Activated CD4-positive, alpha-beta T cell treated with anti-CD3 and anti-CD28 coated beads, Interleukin-2, amount 50 U/mL, for 1 hour (primary cell): ENCODE measurements at regions not wholly inside any gene's neighbourhood (a gene's known extent, or its start where the extent isn't known, plus 50 kb on each side); places are given as distances from the start of the nearest gene placed in this dataset.
"Not testable (repeated sequence)": the region's sequence is repeated elsewhere in the genome, so short reads cannot be mapped to it uniquely, and the experiment has no call there.

Experiments
- DNase-seq: peaks from one replicate; pipeline ENCODE4 v3.0.0-alpha.2; 2020

DNA sequence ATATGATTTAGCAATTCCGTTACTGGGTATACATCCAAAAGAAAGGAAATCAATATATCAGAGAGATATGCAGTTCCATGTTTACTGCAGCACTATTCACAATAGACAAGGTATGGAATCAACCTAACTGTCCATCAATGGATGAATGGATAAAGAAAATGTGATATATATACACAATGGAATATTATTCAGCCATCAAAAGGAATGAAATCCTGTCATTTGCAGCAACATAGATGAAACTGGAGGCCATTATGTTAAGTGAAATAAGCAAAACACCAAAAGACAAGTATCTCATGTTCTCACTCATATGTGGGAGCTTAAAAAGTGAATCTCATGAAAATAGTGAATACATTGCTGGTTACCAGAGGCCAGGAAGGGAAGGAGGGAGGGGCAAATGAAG is 390.8 kb downstream of the ZFHX3 start:
- DNase-seq: no peak

GRCh38 chr16:72654535-72654934 is 393.4 kb downstream of the ZFHX3 start:
- DNase-seq: no peak

- no peak for DNase-seq
These were observed 398.5 kb downstream of the ZFHX3 start for GRCh38 chr16:72649254-72649944.

DNA sequence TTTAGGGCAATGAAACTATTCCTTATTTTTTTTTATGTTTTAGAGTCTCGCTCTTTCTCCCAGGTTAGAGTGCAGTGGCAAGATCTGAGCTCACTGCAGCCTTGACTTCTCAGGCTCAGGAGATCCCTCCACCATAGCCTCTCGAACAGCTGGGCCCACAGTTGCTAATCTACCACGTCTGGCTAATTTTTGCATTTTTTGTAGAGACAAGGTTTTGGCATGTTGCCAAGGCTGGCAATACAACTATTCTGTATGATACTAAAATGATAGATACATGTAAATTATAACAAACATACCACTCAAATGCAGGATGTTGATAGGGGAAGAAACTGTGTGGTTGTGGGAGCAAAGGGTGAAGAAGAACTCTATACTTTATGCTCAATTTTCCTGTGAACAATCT is 401.3 kb downstream of the ZFHX3 start:
- no peak for DNase-seq

DNA sequence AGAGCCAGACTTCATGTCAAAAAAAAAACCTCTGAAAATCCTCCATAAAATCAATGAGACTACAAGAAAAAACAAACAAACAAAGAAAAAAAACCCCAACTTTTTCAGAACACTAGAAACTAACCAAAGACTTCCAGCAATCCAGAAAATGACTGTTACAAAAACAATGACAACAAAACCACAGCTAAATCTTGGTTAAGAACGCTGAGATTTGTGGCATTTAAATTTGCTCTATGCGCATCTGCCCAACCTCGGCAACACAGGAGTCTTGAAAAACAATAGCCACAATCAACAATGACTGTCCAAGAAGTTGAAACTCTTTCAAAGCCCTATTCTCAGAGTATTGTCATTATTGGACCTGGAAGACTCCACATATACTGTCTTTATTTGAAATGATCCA is 402.4 kb downstream of the ZFHX3 start:
- no peak for DNase-seq

- no peak for DNase-seq
These were observed 403.0 kb downstream of the ZFHX3 start for GRCh38 chr16:72644911-72645310.

GRCh38 chr16:72639494-72639893 is 408.4 kb downstream of the ZFHX3 start:
- no peak for DNase-seq

- DNase-seq: no peak
These were observed 410.6 kb downstream of the ZFHX3 start for GRCh38 chr16:72637306-72637705.

GRCh38 chr16:72635694-72636093 is 412.2 kb downstream of the ZFHX3 start:
- DNase-seq: no peak

- DNase-seq: no peak
These were observed 412.8 kb downstream of the ZFHX3 start for GRCh38 chr16:72635104-72635503.

DNA sequence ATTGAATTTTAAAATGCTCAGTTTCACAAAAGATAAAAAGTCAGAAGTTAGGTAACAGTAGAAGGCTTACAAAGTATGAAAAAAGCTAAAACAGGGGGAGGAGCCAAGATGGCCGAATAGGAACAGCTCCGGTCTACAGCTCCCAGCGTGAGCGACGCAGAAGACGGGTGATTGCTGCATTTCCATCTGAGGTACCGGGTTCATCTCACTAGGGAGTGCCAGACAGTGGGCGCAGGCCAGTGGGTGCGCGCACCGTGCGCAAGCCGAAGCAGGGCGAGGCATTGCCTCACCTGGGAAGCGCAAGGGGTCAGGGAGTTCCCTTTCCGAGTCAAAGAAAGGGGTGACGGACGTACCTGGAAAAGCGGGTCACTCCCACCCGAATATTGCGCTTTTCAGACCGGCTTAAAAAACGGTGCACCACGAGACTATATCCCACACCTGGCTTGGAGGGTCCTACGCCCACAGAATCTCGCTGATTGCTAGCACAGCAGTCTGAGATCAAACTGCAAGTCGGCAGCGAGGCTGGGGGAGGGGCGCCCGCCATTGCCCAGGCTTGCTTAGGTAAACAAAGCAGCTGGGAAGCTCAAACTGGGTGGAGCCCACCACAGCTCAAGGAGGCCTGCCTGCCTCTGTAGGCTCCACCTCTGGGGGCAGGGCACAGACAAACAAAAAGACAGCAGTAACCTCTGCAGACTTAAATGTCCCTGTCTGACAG is 420.6 kb downstream of the ZFHX3 start:
- not testable (repeated sequence) for DNase-seq

DNA sequence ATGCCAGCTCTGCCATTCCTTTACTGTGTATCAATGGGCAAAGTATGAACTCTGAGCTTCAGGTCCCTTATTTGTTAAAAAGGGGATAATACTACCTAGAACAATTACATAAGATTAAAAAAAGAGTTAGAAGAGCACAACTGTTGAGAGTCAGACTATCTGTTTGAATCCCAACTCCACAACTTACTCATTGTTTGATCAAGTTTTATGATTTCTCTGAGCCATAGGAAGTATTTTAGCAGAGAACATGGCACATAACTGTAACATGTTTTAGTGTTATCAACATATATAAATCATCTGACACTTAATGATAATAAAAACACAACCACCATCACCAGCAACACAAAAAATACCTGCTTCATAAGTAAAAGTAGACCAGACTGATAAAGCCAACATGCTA is 421.3 kb downstream of the ZFHX3 start:
- no peak for DNase-seq

- no peak for DNase-seq
These were observed 426.3 kb downstream of the ZFHX3 start for GRCh38 chr16:72621651-72622050.

GRCh38 chr16:72620853-72621252 is 427.1 kb downstream of the ZFHX3 start:
- DNase-seq: no peak

DNA sequence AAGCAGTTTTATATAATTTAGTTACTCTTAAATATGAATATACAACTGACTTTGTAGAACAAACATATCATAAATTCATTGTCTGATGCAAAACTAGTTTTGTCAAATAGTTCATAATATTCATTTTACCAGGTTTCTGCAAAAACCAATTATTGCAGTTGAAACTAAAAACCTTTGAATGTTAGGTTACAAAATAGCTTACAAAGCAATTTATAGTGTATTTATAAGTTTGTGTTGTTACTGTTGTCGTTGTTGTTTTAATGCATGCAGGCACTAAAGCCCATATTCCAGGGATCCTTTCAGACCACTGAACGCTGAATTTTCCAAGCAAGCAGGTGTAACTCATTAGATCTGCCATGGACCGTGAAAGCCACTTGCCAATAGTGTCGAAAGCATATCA is 427.6 kb downstream of the ZFHX3 start:
- no peak for DNase-seq

GRCh38 chr16:72615856-72616255 is 432.1 kb downstream of the ZFHX3 start:
- no peak for DNase-seq

GRCh38 chr16:72612718-72613117 is 435.2 kb downstream of the ZFHX3 start:
- no peak for DNase-seq

GRCh38 chr16:72612256-72612655 is 435.7 kb downstream of the ZFHX3 start:
- DNase-seq: no peak

DNA sequence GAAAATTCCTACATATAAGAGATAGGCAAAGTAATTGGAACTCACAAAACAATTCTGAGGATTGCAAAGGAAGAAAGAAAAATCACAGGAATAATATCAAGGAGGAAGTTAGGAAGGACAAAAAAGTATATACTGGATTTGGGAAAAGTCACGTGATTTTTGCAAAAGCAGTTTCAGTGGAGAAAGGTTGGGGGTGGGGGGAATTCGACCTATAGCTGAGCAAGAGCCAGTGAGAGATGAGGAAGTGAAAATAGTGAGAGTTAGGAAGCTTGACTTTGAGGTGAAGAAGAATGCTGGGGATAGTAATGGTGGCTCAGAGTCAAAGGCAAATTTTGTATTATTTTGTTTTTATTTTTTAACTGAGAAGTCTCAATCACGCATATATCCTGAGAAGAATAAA is 438.0 kb upstream of the PMFBP1 start:
- DNase-seq: no peak

DNA sequence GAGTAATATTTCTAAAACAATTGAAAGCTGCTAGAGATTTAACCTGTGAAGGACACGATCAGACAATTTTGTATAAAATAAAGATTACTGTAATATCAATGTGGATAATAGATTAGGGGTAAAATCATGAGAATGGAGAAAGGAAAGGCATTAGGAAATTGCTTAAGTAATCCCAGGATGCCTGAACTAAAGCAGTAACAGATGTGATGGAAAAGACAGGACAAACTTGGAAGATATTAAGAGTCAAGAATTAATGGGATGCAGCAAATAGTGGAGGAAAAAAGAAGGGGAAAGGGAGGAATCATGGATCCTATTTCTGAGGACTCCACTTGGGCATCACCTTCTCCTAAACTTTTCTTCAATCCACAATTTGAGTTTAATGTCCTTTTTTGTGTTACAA is 437.1 kb upstream of the PMFBP1 start:
- no peak for DNase-seq

GRCh38 chr16:72604375-72604774 is 432.4 kb upstream of the PMFBP1 start:
- DNase-seq: no peak

GRCh38 chr16:72602499-72602898 is 430.5 kb upstream of the PMFBP1 start:
- DNase-seq: no peak

DNA sequence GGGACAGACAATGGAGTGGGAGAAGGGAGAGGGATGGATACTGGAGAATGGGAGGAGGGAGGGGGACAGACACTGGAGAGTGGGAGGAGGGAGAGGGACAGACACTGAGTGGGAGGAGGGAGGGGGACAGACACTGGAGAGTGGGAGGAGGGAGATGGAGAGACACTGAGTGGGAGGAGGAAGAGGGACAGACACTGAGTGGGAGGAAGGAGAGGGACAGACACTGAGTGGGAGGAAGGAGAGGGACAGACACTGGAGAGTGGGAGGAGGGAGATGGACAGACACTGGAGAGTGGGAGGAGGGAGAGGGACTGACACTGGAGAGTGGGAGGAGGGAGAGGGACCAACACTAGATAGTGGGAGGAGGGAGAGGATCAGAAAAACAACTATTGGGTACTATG is 426.7 kb upstream of the PMFBP1 start:
- DNase-seq: no peak

DNA sequence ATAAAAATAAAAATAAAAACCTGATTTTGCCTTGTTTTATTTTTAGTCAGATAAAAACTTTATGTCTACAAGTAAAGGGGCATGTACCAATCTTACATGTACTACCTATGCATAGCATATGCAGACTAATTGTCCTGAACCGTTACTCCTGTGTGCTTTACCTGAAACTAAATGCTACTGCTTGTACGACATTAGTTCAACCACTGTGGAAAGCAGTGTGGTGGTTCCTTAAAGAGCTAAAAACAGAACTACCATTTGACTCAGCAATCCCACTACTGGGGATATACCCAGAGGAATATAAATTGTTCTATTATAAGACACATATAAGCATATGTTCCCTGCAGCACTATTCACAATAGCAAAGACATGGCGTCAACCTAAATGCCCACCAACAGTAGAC is 426.0 kb upstream of the PMFBP1 start:
- no peak for DNase-seq

- DNase-seq: no peak
These were observed 424.4 kb upstream of the PMFBP1 start for GRCh38 chr16:72596373-72596772.
